ENCODE measurements at regions not wholly inside any gene's neighbourhood (a gene's known extent, or its start where the extent isn't known, plus 50 kb on each side); places are given as distances from the start of the nearest gene placed in this dataset.
"Not testable (repeated sequence)": the region's sequence is repeated elsewhere in the genome, so short reads cannot be mapped to it uniquely, and the experiment has no call there.

- no peaks in the 10 kb centered on the region for H3K27me3 Mint-ChIP-seq
- intact Hi-C loops (cut with micrococcal nuclease) = no loop called here
- H3K4me3 Mint-ChIP-seq = no peak overlapping the region
- H3K36me3 Mint-ChIP-seq (ENCODE audit: low read depth) = no peaks in the 10 kb centered on the region
- no peak for DNase-seq
- no peak overlapping the region for H3K27ac Mint-ChIP-seq
- no peaks in the 10 kb centered on the region for H3K4me1 Mint-ChIP-seq
- peaks cover 4% of the 10 kb centered on the region for H3K9me3 Mint-ChIP-seq
Observed at GRCh38 chr6:77011929-77012545, 451.3 kb downstream of the HTR1B start.

GRCh38 chr6:77010931-77011542 is 452.3 kb downstream of the HTR1B start:
- Mint-ChIP-seq H3K27ac (no peak overlapping the region), H3K36me3 (ENCODE audit: low read depth) (no peaks in the 10 kb centered on the region), H3K4me3 (no peak overlapping the region), H3K9me3 (peaks cover 4% of the 10 kb centered on the region), H3K27me3 (no peaks in the 10 kb centered on the region), H3K4me1 (no peaks in the 10 kb centered on the region)
- DNase-seq = no peak
- intact Hi-C loops (cut with micrococcal nuclease) = no loop called here

GRCh38 chr6:76992553-76992952 is 470.7 kb downstream of the HTR1B start:
- intact Hi-C loops (cut with micrococcal nuclease) = no loop called here

GRCh38 chr6:76984572-76984971 is 478.7 kb downstream of the HTR1B start:
- H3K4me3 Mint-ChIP-seq = no peak overlapping the region
- H3K27ac Mint-ChIP-seq = no peak overlapping the region
- H3K9me3 Mint-ChIP-seq = no peaks in the 10 kb centered on the region
- H3K27me3 Mint-ChIP-seq = no peaks in the 10 kb centered on the region
- intact Hi-C loops (cut with micrococcal nuclease) = no loop called here
- H3K36me3 Mint-ChIP-seq (ENCODE audit: low read depth) = no peaks in the 10 kb centered on the region
- H3K4me1 Mint-ChIP-seq = no peaks in the 10 kb centered on the region
- DNase-seq = no peak

More at GRCh38 chr6:76992553-76992952, 470.7 kb downstream of the HTR1B start:
- Mint-ChIP-seq H3K36me3 (ENCODE audit: low read depth) (no peaks in the 10 kb centered on the region), H3K4me3 (no peak overlapping the region), H3K27me3 (no peaks in the 10 kb centered on the region), H3K27ac (no peak overlapping the region), H3K9me3 (no peaks in the 10 kb centered on the region), H3K4me1 (no peaks in the 10 kb centered on the region)
- DNase-seq = no peak

GRCh38 chr6:76982476-76983199 is 480.7 kb downstream of the HTR1B start:
- H3K36me3 Mint-ChIP-seq (ENCODE audit: low read depth) = no peaks in the 10 kb centered on the region

GRCh38 chr6:76972474-76972873 is 490.8 kb downstream of the HTR1B start:
- Mint-ChIP-seq H3K27me3 (no peaks in the 10 kb centered on the region), H3K4me3 (no peak overlapping the region), H3K27ac (no peak overlapping the region), H3K36me3 (ENCODE audit: low read depth) (no peaks in the 10 kb centered on the region), H3K4me1 (no peaks in the 10 kb centered on the region), H3K9me3 (peaks cover 4% of the 10 kb centered on the region)
- intact Hi-C loops (cut with micrococcal nuclease) = no loop called here
- DNase-seq = no peak

More at GRCh38 chr6:76982476-76983199, 480.7 kb downstream of the HTR1B start:
- Mint-ChIP-seq H3K27me3 (no peaks in the 10 kb centered on the region), H3K27ac (no peak overlapping the region), H3K9me3 (peaks cover 4% of the 10 kb centered on the region), H3K4me3 (no peak overlapping the region), H3K4me1 (no peaks in the 10 kb centered on the region)
- DNase-seq = no peak
- intact Hi-C loops (cut with micrococcal nuclease) = no loop called here

GRCh38 chr6:76959177-76959576 is 504.1 kb downstream of the HTR1B start:
- H3K27ac Mint-ChIP-seq; H3K27me3 Mint-ChIP-seq; DNase-seq; intact Hi-C loops (cut with micrococcal nuclease); H3K4me3 Mint-ChIP-seq; H3K4me1 Mint-ChIP-seq; H3K36me3 Mint-ChIP-seq (ENCODE audit: low read depth); H3K9me3 Mint-ChIP-seq: not testable (repeated sequence)

GRCh38 chr6:76942203-76942966 is 520.9 kb downstream of the HTR1B start:
- DNase-seq = no peak
- H3K4me1 Mint-ChIP-seq = no peaks in the 10 kb centered on the region
- no peaks in the 10 kb centered on the region for H3K9me3 Mint-ChIP-seq
- no peak overlapping the region for H3K4me3 Mint-ChIP-seq
- intact Hi-C loops (cut with micrococcal nuclease) = no loop called here
- H3K27ac Mint-ChIP-seq = no peak overlapping the region
- no peaks in the 10 kb centered on the region for H3K36me3 Mint-ChIP-seq (ENCODE audit: low read depth)
- no peaks in the 10 kb centered on the region for H3K27me3 Mint-ChIP-seq

GRCh38 chr6:76940191-76940590 is 523.1 kb downstream of the HTR1B start:
- H3K4me1 Mint-ChIP-seq = no peaks in the 10 kb centered on the region
- no peak for DNase-seq
- no peak overlapping the region for H3K27ac Mint-ChIP-seq
- H3K36me3 Mint-ChIP-seq (ENCODE audit: low read depth) = no peaks in the 10 kb centered on the region
- no peaks in the 10 kb centered on the region for H3K9me3 Mint-ChIP-seq
- no peak overlapping the region for H3K4me3 Mint-ChIP-seq
- H3K27me3 Mint-ChIP-seq = no peaks in the 10 kb centered on the region
- intact Hi-C loops (cut with micrococcal nuclease) = no loop called here

GRCh38 chr6:76914737-76915136 is 548.6 kb downstream of the HTR1B start:
- DNase-seq = no peak
- H3K36me3 Mint-ChIP-seq (ENCODE audit: low read depth) = no peaks in the 10 kb centered on the region
- H3K4me3 Mint-ChIP-seq = no peak overlapping the region
- H3K9me3 Mint-ChIP-seq = no peaks in the 10 kb centered on the region
- no peaks in the 10 kb centered on the region for H3K27me3 Mint-ChIP-seq
- no peaks in the 10 kb centered on the region for H3K4me1 Mint-ChIP-seq
- no peak overlapping the region for H3K27ac Mint-ChIP-seq
- intact Hi-C loops (cut with micrococcal nuclease) = no loop called here

GRCh38 chr6:76905541-76905940 is 557.8 kb downstream of the HTR1B start:
- not testable (repeated sequence) for H3K4me1 Mint-ChIP-seq

GRCh38 chr6:76892542-76892941 is 570.7 kb downstream of the HTR1B start:
- intact Hi-C loops (cut with micrococcal nuclease) = no loop called here
- Mint-ChIP-seq H3K4me3 (no peak overlapping the region), H3K4me1 (no peaks in the 10 kb centered on the region), H3K27ac (no peak overlapping the region), H3K36me3 (ENCODE audit: low read depth) (no peaks in the 10 kb centered on the region), H3K9me3 (no peaks in the 10 kb centered on the region), H3K27me3 (no peaks in the 10 kb centered on the region)
- DNase-seq = no peak

More at GRCh38 chr6:76905541-76905940, 557.8 kb downstream of the HTR1B start:
- DNase-seq; H3K4me3 Mint-ChIP-seq; H3K36me3 Mint-ChIP-seq (ENCODE audit: low read depth); H3K9me3 Mint-ChIP-seq; H3K27me3 Mint-ChIP-seq; intact Hi-C loops (cut with micrococcal nuclease); H3K27ac Mint-ChIP-seq: not testable (repeated sequence)

GRCh38 chr6:76888351-76888750 is 574.9 kb downstream of the HTR1B start:
- no peaks in the 10 kb centered on the region for H3K27me3 Mint-ChIP-seq
- H3K36me3 Mint-ChIP-seq (ENCODE audit: low read depth) = no peaks in the 10 kb centered on the region
- peaks cover 5% of the 10 kb centered on the region for H3K9me3 Mint-ChIP-seq
- no peaks in the 10 kb centered on the region for H3K4me1 Mint-ChIP-seq
- H3K4me3 Mint-ChIP-seq = no peak overlapping the region
- no peak for DNase-seq
- intact Hi-C loops (cut with micrococcal nuclease) = no loop called here
- no peak overlapping the region for H3K27ac Mint-ChIP-seq

- H3K27me3 Mint-ChIP-seq = no peaks in the 10 kb centered on the region
- H3K27ac Mint-ChIP-seq = no peak overlapping the region
Observed at GRCh38 chr6:76886900-76887299, 576.4 kb downstream of the HTR1B start.

More at GRCh38 chr6:76886900-76887299, 576.4 kb downstream of the HTR1B start:
- peaks cover 5% of the 10 kb centered on the region for H3K9me3 Mint-ChIP-seq
- no peak overlapping the region for H3K4me3 Mint-ChIP-seq
- intact Hi-C loops (cut with micrococcal nuclease) = no loop called here
- H3K36me3 Mint-ChIP-seq (ENCODE audit: low read depth) = no peaks in the 10 kb centered on the region
- H3K4me1 Mint-ChIP-seq = no peaks in the 10 kb centered on the region
- no peak for DNase-seq

All from activated CD4-positive, alpha-beta T cell treated with anti-CD3 and anti-CD28 coated beads, Interleukin-2, amount 10 ng/mL, durations not matched to agents 24 days and 14 days (primary cell).